GM18519 (cell line): ENCODE measurements at regions not wholly inside any gene's neighbourhood (a gene's known extent, or its start where the extent isn't known, plus 50 kb on each side); places are given as distances from the start of the nearest gene placed in this dataset.

ENCODE experiments used
- ATAC-seq: cut with Tn5 transposase; IDR thresholded peaks from one replicate; pipeline ENCODE4 v1.9.1; 2021; ENCODE audit warnings: mild to moderate bottlenecking, moderate library complexity; ENCODE audit not compliant: unreplicated experiment, low FRiP score

DNA sequence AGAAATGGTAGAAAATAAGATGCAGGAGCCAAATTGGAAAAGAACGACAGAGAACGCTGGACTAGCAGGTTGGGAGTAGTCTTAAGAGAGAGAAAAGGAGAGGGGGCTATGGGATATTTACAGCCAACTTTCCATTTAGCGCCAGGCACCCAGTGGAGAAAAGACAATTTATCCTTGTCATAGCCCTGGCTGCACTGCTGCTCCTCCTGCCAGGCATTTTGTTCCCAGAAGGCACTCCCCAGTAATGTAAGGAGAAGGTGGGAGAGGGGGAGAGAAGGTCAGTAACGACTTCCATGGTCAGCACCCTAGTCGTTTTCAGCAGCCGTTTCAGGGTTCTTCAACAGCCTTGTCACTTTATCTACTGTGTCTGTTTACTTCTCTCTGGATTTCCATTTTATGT is 159.0 kb downstream of the TRMT11 start:
- no peak for ATAC-seq

DNA sequence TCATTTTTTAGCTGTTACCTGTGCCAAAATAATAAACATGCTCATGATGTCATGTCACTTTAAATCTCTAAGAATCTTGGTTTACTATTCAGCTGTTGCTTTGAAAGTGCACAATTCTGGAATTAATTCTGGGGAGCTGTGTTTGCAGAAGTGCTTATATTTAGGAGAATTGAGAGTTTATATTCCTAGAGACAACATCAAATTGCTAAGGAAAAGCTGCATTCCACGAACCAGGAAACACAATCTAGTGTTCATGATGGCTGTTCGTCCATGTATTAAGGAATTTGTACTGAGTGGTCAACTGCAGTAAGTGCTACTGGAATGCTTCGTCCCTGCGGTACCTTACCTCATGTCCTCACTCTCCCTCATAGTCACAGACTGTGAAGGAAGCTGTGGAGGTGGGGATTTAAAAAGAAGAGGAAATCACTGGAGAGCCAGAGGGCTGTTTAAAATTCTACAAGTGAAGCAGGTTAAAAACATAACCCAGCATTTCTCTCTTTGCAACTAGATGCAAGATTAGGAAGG is 161.0 kb downstream of the TRMT11 start:
- no peak for ATAC-seq

DNA sequence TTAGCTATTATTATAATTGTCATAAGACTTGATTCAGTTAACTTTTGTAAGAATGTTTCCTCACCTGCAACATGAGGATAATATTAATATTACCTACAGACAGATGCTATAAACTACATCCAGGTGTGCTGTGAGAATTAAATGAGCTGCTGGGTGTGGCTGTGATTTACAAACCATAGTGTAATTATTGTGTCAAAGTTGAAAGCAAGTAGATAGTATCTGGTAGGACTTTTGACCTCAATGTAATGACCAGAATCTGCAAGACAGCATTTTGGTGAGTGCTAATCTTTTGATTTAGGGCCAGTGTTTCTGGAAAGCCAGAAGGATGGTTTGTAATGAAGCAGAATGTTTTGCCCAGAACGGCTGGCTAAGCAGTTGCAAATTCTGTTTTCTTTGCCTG is 162.5 kb downstream of the TRMT11 start:
- no peak for ATAC-seq

DNA sequence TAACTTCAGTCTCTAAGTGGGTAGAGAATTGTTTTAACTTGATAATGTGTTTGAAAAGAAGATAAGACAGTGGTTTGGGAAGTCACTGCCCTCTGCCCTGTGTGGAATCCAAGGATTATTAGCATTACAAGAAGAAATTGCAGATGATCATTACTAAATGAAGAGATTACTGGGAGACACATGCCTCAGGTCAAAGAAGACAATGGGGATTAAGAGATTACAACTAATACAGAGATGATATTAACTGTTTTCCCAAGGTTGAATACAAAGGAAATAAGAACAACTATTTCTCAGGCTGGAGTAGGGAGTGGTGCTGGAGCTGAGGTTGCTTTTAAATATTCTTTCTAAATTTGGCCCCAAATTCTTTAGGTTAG is 166.0 kb downstream of the TRMT11 start:
- no peak for ATAC-seq

DNA sequence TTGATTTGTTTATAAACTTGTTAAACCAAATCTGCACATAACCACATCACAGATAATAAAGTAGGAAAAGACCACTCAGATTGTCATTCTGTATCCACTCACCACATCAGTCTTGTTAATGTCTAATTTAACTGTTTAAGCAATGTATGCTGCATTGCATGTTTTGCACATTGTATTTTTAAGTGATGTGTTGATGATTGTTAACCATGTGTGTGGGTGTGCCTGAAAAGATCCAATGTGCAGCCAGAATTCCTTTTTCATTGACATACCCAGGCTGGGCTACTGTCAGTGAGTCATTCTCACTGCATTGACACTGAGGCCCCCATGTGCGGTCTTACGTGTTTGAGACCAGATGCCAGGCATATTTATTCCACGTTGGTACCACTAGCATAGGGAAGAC is 167.3 kb downstream of the TRMT11 start:
- no peak for ATAC-seq

DNA sequence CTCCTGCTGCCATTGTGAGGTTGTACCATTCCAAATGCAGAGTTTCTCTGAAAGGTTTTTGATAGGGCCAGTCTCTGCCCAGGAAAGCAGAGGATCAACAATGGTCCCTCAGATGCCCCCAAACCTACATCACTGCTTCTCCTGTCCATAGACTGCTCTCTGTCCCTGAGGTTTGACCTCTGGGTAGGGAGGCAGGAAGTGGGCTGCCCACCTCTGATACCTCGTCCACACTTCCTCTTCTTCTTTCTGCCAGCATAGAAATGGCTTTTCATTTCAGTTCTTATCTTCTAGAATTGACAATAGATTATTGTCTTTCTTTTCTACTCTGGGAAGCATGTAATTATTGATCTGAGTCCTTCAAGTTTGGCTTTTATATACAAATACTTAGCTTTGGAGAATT is 170.6 kb downstream of the TRMT11 start:
- ATAC-seq = peak; percentile 59

DNA sequence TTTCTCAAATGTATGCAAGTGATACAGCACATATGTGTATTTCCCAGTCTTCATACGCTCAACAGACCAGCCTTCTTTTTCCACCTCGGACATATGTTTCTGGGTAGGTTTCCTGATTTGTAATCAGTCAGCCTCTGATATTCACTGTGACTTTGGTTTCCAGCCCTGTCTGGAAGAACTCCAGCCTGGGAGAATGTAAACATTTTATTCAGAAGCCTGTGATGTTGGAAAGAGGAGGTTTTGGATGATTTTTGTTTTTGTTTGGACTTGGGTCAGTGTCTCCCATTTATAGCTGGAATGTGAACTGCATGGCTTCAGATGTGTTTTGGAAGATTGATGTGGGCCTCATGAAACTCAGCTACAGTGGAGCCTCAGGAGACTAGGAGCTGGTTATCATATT is 172.2 kb upstream of the CENPW start:
- ATAC-seq = no peak

DNA sequence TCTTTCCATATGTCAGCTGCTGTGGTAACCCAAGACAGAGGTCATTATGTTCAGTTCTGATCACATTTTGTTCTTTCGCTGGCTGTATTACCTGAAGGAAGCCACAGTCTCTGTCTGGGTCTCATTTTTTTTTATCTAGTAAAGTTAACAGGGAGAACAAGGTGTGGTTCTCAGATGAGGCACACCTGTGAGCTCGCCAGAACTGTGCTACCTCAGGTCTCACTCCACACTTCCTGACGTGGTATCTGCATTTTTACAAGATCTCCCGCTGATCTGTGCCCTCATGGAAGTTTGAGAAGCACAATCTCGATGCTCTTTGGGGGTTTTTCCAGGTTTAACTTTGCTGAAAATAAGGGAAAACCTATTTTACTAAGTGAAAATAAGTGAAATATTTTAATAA is 169.5 kb upstream of the CENPW start:
- ATAC-seq = no peak

DNA sequence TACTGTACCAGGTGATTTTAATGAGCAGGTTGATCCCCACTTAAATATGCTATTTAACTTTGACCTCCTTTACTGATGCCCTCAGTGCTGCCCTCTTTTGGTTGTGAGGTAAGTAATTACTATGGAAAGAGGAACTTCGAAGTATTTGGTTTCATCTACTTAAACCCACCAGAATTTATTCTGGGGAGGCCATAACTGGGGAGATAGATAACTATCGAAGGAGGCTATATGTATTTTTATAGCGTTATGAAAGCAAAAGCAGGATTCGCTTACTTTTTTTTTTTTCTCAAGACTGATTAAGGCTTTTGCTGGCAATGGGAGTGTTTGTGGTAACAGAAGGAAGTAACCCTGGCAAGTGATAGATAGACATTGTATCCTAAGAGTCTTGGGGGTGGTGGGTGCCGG is 168.9 kb upstream of the CENPW start:
- peak; percentile 88 for ATAC-seq

DNA sequence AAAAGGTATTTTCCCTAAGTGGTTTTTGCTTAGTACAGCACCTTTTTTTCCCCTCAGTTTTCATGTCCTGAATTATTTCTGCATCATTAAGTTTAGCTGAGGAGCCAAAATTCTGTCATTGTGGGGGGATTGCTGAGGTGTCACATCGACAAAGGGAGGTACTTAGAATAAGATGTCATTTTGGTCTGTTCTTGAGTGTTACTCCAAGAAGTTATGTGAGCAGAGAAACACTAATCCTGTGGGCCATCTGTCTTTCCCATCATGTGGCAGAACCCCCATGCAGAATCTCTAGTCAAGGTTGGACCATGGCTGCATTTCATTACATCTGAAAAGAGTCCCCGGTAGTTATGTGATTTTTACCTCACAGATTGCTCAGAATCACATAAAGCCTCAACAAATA is 167.8 kb upstream of the CENPW start:
- no peak for ATAC-seq

DNA sequence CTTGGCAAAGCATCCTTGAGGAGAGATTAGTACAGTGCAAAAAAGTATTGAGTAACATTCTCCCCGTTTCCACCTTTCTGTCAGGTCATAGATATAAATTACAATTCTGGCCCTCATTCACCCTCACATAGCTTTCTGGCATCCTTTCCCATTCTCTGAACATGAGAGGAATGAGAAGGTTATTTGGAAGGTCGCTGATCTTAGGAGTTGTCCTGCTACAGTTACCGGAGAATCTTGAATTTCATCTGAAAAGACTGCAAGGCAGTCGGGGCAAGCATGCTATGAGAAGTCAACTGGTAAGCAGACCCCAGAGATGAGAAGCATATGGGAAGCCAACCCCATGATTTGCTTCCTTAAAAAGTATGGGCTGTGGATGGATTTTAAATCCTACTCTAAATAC is 166.7 kb upstream of the CENPW start:
- no peak for ATAC-seq

DNA sequence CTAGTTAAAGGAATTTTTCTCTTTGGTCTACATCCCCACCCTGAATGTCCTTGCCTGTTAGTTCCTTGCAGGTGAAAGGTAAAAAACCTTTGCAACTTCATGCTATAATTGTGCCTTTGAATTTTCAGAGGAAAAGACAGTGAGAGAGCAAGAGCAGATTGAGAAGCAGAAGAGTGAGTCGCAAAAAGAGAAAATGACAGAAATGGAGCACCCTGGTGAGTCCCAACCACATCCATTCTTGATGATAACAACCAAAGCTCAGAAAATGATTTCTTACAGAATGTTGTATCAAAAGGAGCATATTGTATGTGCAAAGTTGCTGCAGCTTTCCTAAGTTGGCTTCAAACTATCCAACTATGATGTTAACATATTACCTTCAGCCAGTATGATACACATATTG is 165.2 kb upstream of the CENPW start:
- no peak for ATAC-seq

DNA sequence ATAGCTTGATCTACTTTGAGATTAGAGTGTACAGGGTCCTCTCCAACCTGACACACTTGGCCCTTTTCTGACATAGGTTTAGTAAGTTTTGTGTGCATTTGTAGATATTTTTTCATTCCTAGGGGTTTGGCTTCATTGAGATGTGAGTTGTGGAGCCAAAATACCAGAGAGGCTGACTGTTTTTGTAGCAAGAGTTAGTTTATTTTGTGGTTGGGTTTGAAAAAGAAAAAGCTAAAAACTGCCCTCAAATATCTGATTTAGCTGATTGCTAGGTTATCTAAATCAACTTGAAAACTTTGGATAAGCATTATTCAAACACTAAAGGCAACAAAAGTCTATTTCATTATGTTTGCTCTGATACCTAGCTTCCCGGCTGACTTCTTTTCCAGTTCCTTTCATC is 164.7 kb upstream of the CENPW start:
- no peak for ATAC-seq

DNA sequence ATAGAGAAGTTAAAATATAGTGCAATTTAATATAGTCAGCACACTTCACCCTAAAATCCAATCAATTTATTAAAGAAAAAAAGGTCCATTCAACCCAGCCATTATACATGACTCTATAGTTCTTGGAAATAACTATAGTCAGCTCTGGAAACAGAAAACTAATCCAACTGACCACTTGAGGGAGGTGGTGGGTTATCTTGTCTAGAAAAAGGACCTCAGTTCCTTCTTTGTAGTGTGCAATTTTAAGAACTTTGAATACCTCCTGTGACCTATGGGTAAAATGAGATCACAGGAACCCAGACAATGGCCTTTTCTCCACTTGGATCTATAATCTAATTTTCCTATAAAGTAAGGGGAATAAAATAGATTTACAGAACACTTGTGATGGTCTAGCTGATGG is 163.6 kb upstream of the CENPW start:
- ATAC-seq = peak; percentile 42

DNA sequence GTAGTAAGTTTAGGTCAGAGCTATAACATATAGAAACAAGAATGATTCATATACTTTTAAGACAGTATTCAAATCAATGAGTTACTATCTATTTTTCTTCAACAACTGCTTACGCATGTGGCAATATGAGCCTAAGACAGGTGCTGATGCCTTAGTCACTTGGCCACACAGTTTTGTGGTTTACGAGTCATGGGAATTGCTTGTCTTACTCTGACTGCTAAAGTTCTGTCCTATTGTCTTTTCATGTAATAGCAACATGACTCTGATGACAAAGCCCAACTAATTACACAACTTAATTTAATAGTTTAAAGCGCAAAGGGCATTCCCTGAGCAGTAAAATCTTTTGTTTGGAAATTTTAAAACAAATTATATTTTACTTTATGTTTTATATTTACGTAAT is 159.3 kb upstream of the CENPW start:
- ATAC-seq = no peak

DNA sequence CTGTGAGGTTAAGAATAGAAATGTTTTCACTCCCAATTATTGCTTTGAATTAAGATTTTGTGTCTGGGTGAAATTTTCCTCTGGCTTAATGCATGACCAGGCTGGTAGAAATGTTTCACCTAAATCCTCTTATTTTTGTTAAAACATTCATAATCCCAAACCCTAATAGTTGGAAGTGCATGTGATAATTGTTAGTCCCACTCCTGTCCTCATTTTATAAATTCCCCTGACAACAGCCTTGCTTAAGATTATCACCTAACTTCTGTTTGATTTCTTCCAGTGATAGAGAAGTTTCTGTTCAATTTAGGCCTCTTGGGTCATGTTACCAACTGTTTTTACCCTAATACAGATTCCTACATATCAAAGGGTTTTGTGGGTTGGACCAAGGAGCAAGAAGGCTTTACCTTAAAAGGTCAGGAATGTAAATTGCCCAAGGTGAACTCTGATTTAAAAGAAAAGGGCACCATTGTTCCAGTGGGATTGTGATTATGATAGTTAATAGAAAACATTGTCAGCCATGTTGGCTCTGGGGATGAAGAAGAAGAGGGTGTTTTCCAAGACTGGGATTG is 158.7 kb upstream of the CENPW start:
- no peak for ATAC-seq

DNA sequence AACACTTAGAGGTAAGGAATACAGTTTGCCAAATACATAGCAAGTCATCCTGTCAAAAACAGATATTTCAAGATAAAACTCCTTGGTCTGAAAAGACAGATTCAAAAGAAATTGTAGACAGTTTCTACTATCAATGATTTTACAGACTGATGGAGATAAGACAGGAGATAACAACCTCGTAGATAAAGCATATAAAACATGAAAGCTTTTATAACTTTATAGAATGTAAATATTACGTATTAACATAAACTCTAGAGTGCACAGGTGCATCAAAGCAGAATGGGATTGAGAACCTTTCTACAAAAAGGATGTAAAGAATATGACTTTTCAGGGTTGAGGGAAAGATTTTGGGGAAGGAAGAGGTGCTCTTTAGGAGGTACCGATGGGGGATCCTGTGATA is 158.0 kb upstream of the CENPW start:
- no peak for ATAC-seq

DNA sequence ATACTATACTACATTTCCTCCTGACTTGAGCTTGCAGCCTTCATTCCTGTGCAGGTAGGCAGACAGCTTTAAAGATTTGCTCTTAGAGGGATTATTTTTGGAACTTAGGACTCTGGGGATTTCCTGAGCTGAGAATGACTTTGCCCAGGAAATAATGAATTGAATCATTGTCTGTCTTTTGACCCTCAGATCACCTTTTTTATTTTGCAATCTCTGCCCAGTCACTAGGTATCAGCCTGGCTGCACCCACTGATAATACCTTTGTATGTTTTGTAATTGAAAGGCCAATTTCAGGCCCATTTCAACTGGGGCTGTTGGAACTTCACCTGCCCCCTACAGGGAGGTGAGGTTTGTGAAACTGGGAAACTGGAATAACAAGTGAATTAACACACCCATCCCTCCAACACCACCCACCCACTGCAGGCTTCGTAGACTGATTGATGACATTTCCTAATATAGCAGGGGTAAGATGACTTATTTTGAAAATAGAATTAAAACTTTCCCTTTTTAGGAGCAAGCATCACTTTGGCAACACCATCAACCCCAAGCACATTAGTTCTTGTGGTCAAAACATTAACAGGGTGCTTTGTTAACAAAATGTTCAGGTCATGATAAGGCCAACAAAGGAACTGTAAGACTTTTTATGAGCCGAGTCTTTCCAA is 157.1 kb upstream of the CENPW start:
- ATAC-seq = no peak

DNA sequence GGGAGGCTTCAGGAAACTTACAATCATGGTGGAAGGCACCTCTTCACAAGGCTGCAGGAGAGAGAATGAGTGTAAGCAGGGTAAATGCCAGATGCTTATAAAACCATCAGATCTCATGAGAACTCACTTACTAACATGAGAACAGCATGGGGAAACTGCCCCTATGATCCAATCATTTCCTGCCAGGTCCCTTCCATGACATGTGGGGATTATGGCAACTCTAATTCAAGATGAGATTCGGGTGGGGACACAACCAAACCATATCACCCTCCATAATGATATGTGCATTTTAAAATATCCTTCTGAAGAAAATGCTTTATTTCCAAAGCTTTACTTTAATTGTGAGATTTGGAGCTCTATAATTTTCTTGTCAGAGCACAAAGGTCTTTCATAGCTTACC is 154.1 kb upstream of the CENPW start:
- ATAC-seq = no peak

DNA sequence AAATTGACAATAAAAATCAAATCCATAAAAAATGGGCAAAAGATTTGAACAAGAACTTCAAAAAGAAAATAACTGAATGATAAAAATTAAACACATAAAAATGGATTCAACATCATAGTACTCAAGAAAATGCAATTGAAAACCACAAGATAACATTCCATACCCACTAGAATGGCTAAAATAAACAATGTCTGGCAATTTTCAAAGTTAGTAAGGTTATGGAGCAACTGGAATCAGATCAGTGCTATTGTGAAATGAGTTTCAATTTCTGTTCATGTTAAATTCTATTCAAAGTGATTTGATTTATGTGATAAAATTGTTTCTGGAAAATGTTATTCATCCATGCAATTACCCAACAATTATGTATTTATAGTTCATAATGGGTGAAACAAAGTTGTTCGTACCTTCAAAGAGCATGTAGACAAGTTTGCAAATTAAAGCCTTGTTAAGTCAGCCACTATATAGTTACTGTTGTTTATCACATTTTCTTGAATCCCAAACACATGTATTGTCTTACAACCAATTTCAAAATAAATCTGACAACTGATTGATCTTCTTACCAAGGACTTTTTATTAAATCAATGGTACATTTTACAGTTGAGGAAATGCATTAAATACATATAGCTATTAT is 151.5 kb upstream of the CENPW start:
- no peak for ATAC-seq

DNA sequence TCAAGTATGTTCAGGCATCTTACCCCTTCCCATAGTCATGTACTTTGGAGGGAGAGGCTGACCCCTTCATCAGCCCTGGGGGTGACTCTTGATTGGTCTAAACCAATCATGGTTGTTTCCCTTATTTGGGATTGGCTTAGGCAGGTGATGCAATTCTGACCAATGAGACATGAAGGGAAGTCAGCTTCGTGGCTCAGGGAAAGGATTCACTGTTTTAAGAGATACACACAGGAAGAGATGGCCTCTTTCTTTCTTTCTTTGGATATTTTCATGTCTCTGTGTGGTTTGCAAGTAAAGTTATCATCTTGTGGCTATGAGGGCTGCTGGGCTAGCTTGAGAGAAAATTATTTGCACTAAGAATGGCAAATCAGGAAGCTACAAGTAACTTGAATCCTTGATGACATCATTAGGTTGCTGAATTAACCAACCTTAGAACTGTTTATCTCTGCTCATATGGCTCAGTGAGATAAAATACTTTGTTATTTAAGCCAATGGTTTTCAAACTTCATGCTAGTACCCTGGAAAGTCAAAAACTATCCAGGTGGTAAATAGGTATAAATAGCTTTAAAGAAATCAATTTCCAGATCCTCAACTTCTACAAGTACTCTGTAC is 144.2 kb upstream of the CENPW start:
- no peak for ATAC-seq

DNA sequence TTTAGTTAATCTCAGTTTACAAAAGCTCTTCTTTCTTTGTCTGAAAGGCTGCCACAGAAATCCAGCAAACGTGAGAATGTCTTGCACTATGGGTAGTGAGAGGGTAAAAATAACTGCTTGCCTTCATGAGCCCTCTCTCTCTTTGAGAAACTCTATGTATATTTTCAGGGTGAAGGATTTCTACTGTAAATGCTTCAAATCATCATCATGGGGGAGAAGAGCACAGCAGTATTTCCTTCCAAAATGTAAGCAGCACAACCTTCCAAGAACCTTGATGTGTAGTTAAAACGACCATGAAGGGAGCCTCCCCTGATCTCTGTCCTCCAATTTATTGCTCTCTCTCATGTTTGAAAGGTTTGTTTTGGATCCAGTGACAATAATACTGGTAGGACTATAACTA is 141.3 kb upstream of the CENPW start:
- ATAC-seq = no peak
